NCI-H2171 (cell line): ENCODE measurements at regions not wholly inside any gene's neighbourhood (a gene's known extent, or its start where the extent isn't known, plus 50 kb on each side); places are given as distances from the start of the nearest gene placed in this dataset.

Experiments used
- DNase-seq: peaks from one replicate; lab custom pipeline; 2025; lab: John Stamatoyannopoulos, UW

DNA sequence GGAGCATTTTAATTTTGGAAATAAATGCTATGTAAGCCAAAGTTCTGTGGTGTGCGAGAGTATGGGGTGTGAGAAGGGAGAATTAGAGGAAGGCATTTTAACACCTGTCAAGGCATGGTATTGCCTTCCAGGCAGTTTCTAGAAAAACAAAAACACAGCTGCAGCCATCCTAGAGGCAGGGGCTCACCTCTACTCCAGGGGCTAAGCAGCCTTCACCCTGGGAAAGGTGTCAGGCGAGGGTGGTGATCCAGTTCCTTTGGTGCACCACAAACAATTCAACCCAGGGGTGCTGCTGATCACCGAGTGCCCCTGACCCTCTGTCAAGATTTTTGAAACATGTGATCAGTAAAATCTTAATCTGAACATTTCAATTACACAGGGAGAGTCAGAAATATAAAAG is 59.2 kb upstream of the GPR26 start:
- DNase-seq: no peak

GRCh38 chr10:123607386-123607785 is 58.8 kb upstream of the GPR26 start:
- no peak for DNase-seq

- DNase-seq: no peak
Observed at GRCh38 chr10:123608047-123608446, 58.1 kb upstream of the GPR26 start.

DNA sequence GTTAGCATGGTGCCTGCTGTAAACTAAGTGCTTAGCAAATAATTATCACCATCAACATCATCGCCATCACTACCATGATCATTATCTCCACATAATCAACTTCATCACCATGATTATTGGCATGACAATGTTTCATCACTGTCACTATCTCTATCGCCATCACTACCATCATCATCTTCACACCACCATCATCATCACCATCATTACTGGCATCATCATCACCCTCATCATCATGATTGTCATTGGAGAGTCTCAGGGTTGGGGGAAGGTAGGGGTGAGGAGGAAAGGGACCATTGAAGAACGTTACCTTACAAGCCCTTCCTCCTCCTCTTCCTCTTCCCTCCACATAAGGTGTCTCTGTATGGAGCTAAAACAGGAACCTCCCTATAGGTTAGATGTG is 54.9 kb upstream of the GPR26 start:
- DNase-seq: no peak

GRCh38 chr10:123611876-123612275 is 54.3 kb upstream of the GPR26 start:
- no peak for DNase-seq

GRCh38 chr10:123613346-123613850 is 52.8 kb upstream of the GPR26 start:
- DNase-seq: no peak

GRCh38 chr10:123614888-123615287 is 51.3 kb upstream of the GPR26 start:
- no peak for DNase-seq
